Keratinocyte (primary cell): ENCODE measurements at regions not wholly inside any gene's neighbourhood (a gene's known extent, or its start where the extent isn't known, plus 50 kb on each side); places are given as distances from the start of the nearest gene placed in this dataset.

ENCODE experiments used
- CTCF ChIP-seq, 3 experiments: IDR thresholded peaks in 1 of 3; conservative IDR thresholded peaks in 1 of 3; optimal IDR thresholded peaks in 1 of 3; 2 replicates in 2 of 3; 3 replicates in 1 of 3; pipeline versions ENCODE3 to v1.5.1; 2011; ENCODE audit warnings: low read length in 3 of 3, mild to moderate bottlenecking in 3 of 3, moderate library complexity in 2 of 3, control low read depth in 1 of 3, inconsistent platforms in 1 of 3; ENCODE audit not compliant: insufficient read depth in 2 of 3; ENCODE audit errors: extremely low read depth in 1 of 3
- EZH2 ChIP-seq: IDR thresholded peaks from one replicate; pipeline ENCODE4 v1.6.1; 2012; ENCODE audit warnings: inconsistent platforms, mild to moderate bottlenecking, low read length, moderate library complexity

DNA sequence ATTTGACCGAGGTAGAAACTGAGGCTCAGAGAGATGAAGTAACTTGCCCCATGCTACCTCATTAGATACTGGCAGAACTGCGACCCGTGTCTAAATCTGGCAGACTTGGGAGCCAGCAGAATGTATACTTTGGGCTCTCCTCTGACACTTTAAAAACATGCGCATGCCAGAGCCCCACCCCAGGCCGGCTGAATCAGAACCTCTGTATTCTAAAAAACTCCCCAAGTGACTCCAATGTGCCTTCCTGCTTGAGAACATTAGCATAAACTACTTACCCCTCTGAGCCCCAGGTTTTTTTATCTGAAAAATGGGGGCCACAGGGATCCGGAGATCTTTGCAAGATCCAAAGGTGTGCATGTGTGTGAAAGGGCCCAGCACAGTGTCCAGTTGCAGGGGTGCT, 344.7 kb upstream of the USP24 start:
- TF ChIP-seq CTCF (optimal IDR thresholded peaks at IDR 0.05 in 1 of 3, IDR thresholded peaks at IDR 0.05 in 1 of 3, conservative IDR thresholded peaks at IDR 0.05 in 1 of 3; ENCODE audit: extremely low read depth in 1 of 3, insufficient read depth in 2 of 3, low read length in 3 of 3) (no peak), EZH2 (no peak)
